HG03565 (cell line): ENCODE measurements at regions not wholly inside any gene's neighbourhood (a gene's known extent, or its start where the extent isn't known, plus 50 kb on each side); places are given as distances from the start of the nearest gene placed in this dataset.

ENCODE experiments used
- ATAC-seq: cut with Tn5 transposase; IDR thresholded peaks from one replicate; pipeline ENCODE4 v1.9.1; 2021; ENCODE audit warnings: mild to moderate bottlenecking, moderate library complexity; ENCODE audit not compliant: unreplicated experiment

DNA sequence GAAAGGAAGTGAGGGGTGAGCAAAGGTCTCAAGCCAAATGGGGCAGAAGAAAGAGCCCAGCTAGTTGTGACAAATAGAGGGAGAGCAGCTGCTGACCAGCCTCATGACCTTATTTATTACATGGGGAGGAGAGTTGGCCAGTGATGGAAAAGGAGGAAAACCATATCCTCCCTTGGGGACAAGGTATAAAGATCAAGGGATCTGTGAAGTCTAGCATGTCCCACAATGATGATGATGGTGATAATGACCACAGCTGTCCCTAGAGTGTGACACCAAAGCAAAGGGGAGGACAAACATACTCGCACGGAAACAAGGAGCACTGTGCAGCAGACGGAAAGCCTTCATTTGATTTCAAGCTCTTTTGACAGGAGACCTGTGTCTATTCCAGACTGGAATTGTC, 190.4 kb upstream of the MCHR2 start:
- no peak for ATAC-seq

DNA sequence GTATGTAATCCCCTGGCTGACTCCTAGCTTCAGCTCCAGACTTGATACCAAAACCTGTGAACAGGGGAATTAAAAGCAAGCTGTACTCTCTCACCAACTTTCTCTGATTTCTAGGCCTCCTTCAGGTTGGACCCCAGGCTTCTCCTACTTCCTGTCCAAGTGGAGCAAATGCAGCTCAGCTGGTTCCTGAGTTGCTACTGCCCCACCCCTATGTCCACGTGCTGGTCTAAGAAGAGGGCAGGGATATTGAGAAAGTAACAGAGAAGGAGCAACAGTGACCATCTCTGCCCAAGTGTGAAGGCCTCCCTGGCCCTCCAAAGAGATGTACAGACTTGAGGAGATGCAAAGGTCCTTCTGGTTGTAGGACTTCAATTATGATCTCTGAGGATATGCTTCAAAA, 188.3 kb upstream of the MCHR2 start:
- ATAC-seq, result no peak

DNA sequence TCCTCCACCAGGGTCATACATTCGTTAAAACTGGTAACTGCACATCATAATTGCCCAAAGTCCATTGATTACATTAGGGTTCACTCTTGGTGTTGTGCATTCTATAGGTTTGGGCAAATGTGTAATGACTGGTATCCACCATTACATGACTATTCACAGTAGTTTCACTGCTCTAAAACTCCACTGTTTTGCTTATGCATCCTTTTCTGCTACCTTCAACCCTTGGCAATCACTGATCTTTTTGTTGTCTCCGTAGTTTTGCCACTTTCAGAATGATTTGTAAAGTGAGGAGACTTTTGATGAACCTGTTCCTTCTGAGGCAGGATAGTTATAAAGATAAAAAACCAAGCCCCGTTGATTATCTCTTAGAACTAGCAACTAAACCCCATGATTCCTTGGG, 187.3 kb upstream of the MCHR2 start:
- ATAC-seq, result no peak

DNA sequence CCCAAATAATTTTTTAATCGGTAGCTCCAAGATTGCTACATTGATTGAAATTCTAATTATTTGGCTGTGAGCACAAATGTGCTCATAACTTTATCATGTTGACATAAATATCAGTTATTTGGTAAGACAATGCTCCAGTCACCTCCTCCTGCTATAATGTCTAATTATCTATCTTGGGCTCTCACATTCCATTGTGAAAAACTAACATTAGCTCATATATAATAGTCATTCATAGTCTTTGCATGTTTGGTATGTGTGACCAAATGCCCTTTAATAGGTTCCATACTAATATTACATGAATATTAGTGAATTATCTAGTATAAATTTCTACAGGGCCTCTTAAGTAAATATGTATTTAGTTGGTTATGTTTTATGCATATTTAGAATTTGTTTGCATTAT, 185.6 kb upstream of the MCHR2 start:
- ATAC-seq, result no peak

DNA sequence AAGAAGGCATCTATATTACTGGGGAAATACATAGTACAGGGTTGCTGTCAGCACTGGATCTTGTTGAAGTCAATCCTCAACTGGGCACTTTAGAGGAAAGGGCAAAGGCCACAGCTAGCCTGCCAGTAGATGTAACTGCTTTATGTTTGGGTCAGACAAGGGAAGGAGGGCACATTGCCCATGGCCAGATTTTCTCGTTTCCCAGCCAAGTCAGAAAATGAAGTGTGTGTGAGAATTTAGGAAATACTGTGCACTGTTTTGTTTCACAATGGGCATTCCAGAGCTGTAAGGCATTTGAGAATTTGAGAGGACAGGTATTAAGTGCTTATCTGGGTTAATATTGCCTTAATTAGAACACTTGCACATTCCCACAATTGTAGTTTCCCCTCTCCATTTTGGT, 183.9 kb upstream of the MCHR2 start:
- ATAC-seq, result no peak

DNA sequence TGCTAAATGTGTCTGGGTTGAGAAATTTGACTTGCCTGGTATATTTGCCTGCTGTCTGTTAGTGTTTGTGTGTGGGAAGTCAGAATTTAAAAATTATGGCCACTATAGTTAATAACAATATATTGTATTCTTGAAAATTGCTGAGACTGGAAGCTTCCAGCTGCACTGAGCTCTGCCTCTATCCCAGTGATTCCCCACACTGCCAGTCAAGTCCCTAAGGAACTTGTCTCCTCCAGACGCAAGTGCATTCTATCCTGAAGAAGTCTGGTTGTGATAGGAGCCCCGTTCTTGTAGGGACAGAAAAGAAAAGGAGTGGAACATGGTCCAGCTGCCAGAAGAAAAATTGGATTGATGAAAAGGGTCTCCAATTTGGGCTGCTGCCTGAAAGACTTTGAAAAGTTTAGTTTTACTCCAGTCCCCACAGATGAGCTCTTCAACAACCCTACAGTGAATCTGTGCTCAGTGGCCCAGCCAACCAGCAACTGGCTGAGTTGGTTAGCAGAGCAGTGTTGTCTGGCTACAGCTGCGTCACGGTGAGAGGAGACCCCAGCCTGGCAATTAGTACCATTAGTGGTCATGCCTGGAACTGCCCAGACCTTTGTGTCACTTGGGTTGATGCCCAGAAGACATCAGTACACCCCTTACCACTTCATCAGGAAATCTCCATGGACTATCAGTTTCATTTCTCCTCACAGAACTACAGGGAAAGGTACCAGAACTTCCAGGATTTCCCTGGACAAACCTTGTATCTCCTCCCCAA, 183.1 kb upstream of the MCHR2 start:
- ATAC-seq, result no peak

DNA sequence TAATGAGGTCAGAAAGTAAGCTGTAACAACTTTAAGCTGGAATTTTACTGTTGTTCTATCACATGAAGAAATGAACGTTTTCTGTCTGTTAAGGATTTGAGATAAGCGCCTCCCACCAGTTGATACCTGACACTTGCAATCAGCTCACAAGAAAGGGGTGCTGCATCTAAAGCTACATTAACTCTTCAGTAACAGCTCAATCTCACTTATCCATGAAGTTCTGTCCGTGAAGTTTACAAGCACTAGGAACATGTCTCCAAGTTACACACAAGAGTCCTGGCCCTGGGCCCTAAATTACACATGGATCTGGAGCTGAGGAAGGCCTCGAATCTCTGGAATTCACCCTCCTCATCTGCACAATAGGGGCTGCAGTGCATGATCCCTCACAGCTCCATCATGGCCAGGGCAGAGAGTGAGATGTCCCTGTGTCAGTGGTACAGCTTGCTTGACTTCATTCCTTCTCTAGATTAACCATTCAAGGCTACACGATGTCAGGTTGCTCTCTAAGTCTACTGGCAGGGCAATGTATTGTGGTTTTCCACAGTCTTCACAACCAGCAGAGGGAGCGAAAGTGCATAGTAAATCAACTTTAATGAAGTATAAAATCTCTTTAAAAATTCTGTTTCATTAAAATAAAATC, 182.4 kb upstream of the MCHR2 start:
- no peak for ATAC-seq

DNA sequence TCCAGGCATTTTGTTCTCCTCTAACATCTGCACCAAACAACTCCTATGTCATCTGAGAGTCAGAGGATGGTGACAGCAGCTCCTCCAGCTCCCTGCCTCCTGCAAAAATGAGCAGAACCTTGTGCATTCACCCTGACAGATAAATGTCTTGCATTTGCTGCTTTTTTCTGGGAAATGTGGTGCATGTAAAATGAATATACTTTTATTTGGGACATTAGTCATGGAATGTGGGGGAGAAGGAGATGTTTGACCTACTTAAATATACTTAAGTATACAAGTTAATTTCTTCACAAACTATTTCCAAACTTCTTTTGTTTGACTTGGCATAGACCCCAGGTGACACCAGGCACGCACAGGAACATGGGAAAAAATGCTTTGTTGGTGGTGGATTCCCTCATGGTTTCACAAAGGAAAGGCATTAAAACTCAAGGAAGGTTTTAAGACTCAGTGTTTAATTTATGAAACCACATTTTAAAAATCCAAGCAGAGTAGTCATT, 181.8 kb upstream of the MCHR2 start:
- ATAC-seq, result no peak

DNA sequence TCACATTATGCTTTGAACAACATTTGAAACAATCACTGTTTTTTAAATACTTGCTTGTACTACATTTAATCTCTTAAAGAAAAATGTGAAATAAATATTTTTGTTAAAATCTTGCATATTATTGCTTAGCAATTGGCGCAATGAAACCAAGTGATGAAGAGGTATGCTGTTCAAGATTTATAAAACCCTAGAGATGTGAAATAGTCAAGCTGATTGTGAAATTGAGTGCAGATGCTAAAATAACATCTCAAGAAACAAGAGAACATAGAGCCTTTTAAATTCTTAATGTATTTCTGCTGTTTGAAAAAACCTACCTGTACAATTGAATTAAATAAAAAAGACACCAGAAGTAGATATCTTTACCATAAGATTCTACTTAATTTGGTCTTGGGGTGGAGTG, 179.2 kb upstream of the MCHR2 start:
- ATAC-seq, result no peak

DNA sequence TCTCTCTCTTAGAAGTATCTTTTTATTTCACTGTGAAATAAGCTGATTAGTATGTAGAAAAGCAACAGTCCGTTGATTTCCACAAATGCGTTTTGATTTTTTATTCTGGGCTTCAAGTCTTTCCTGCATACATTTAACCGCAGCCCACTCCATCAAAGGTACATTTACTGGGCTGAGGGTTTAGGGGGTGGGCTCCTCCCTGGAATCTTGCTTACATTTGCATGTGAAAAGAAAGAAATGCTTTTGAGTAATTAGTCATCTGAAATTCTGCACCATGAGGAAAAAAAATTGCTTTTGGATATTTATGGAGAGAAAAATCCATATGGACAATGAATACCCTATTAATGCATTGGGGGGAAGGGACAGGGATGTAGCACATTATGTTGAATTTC, 178.3 kb upstream of the MCHR2 start:
- no peak for ATAC-seq

DNA sequence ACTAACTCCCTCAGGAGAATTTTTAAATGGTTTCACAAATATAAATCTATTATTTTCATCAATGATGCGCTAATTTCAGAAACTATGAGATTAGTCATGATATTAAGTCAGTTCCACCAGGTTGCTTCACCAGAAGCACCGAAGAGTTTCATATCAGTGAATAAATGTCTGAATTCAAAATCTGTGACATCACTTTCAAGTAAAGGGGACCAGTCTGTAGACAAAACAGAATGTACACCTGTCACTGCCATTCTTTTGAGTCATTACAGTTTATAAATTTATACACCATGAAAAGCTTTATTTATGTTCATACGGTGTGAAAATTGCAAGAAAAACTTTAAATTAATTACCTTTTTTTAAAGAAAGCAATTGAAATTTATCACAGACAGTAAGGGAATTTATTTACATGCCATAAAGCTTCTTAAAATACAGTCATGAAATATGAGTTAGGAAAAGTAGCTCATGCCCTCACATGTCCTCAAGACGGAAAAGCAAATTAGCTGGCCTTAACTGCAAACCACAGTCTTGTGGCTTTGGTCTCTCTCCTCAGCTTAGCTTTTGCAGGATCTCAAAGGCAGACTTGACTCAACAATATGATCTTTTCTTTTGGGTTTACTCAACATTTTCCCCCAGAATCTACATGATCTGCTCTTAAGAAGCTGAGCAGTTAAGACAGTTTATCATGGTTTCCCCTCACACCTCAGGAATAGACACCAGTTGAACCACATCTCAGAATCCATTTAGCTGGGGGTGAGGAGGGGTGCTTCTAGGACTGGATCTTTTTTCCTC, 177.7 kb upstream of the MCHR2 start:
- ATAC-seq, result peak; percentile 83

DNA sequence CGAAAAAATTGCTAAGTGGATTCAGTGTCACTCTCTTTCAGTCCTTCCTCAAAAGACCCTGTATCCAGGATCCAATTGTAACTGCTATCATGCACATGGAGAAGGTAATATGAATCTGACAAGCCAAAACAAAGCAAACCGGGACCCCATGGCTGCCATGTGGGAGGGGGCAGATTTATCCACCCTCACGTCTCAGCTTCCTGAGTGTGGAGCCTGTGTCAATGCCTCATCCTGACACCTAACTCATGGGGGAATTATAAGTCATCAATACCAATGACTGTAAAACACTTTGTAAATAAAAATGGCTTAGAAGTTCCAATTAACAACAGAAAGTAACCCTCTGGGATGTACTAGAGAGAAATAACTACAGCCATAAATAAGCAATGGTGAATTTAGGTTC, 174.1 kb upstream of the MCHR2 start:
- ATAC-seq, result no peak

DNA sequence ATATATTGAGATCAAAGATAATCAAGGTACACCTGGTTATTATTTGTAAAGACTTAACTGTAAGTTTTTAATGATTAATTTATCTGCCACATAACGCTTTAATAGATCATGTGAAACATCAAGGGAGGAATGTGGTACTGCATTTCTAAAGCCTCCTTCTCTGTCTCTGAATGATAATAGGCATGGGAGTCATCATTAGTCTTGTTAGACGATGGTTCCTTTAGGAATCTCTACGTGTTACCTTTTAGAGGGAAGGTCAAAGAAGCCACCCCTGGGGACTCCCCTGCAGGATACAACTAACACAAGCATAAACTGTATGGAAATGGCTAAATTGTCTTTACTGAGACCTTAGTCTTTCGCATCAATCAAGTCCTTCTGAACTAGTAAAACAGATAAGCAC, 173.6 kb upstream of the MCHR2 start:
- no peak for ATAC-seq

DNA sequence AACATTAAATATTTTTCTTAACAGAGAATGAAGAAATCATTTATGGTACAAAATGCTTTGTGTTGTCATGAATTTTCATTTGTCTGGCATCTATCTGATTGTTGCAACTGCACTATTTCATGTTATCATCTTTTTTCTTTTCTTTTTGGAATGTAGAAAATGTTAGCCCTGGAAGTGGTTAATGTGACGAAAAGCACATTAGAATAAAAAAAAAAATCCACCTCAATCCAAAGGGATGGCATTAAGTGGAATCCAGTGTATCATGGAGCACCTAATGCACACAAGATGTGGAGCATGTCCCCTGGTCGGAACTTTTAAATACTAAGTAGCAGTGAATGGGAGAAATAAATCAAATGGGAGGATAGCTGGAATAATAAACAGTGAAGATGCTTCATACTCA, 172.9 kb upstream of the MCHR2 start:
- no peak for ATAC-seq

DNA sequence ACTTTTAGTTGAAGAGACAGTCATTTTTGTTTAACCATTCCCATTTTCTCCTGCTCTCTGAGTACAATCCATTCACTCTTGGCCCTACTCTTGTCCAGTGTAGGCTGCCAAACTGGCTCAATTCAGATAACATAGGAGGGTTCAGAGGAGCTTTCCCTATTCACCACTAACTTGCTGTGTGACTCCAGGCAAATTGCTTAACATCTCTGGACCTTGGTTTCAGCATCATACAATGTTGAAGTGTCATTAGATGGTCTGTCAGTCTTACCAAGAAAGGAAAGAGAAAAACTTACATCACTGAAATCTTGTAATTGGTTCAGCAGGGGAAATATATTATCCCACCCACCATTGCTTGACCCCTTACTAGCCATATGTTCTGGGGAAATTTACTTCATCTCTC, 171.4 kb upstream of the MCHR2 start:
- ATAC-seq, result no peak

DNA sequence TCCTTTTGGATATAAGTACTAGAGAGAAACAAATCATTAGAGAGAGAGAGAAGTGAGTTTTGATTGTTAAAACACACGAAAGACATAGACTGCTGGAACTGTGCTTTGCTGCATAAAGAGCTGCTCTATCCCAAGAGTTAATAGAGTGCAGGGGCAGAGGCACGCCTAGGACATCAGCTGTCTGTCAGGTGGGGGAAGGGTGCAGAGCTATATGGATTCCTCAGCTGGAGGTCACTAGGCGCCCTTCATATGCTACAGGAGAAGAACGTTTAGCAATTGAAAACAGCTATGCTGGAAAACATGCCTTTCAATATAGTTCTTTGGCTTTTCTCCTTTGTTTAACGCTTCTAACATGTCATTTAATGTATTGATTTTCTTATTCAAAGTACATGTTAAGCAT, 169.0 kb upstream of the MCHR2 start:
- ATAC-seq, result no peak

DNA sequence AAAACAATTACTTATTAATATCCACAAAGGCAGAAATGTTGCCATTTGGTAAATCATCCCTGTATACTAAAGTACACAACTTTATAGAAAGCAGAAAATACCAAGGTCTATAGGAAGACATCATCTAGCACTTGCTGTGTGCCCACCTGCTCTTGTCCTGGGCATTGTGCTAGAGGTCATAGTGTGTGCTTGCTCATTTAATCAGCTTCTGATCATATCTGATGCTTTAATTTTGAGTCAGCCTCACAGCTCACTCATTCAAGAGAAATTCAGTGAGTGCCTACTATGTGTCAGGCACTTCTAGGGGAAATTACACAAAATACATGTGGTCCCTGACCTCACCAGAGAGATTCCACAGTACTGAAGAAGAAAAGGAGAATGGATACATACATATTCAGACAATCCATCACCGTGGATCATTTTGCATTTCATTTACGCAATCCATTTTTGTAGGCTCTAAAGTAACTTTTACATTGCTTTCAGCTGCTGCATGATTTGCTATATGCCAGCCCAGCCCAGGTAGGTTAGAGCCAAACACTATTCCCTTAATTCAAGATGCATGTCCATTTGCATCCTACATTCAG, 167.9 kb upstream of the MCHR2 start:
- ATAC-seq, result no peak

DNA sequence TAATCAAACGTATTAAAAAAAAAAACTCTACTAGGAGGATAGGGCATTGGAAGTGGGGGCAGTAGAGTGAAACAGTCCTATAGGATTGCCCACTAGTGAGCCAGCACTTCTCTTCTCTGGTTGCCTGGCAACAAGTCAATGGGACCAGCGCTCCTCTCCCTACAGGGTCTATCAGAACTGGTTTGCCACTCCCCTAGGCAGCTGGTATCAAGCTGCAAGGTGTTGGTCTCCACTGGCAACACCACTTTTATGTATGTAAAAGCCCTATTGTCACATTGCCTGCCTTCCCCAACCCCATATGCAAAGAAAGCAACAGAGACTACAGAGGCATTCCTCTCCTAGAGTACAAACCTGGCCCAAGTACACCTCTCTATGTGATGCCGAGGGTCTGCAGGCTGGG, 166.9 kb upstream of the MCHR2 start:
- no peak for ATAC-seq

DNA sequence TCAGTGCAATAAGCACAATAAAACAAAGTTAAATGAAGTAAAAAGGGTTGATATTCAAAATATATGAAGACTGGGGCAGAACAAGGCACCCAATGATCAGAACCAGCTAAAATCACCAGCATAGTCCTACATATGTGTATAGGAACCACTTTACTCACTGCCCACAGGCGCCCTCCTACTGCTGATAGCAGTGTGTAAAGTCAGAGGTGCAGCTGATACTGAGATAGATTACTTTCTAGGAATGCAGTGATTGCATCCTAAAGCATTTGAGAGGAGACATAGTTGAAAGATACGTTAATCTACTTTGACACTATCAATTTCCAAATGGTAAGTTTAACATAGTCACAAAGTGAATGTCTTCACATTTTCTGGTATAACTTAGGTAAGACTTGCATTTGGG, 161.1 kb upstream of the MCHR2 start:
- no peak for ATAC-seq

DNA sequence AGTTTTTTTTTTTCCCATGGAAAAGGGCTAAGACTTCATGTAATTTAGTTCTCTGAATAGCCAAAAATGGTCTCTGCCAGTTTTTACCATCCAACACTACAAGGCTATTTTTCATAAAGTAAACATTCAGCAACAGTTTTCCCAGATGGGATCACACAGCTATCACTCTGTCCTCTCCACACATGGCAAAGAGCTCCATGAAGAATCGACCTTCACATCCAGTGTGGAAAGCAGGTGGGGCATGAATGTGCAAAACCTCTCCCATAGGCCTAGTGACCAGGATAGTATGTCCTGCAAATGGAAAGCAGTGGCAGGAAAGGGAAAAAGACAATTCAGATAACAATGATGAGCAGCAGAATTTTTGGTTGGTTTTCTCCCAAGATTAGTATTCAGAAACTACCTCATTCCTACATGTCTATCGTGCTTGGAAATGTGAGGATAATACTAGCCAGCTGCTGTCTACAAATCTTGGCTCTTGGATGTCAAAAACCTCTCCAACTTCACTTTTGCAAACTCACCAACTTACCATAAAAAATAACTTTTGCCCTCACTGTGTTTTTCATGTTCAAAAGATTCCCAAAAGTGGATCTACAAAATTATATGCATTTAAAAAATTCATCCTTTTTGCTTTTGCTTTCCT, 159.7 kb upstream of the MCHR2 start:
- no peak for ATAC-seq

DNA sequence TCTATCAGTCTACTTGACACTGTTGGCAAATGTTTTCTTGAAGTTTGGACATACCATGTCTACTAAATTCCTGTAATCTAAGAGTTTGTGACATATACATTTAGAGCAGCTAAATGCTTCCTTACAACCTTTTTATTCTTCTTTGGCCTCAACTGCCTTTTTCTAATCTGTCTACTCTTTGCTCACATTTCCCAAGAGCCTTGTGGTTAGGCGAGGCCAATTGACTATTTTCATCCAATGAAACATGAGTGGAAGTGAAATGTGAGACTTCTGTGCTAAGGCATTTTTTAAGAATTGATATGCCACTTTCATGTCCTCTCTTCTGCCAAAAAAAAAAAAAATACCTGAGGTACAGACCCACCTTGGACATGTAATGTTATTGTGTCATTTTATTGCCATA, 158.2 kb upstream of the MCHR2 start:
- no peak for ATAC-seq
